ENCODE measurements at regions not wholly inside any gene's neighbourhood (a gene's known extent, or its start where the extent isn't known, plus 50 kb on each side); places are given as distances from the start of the nearest gene placed in this dataset.

DNA sequence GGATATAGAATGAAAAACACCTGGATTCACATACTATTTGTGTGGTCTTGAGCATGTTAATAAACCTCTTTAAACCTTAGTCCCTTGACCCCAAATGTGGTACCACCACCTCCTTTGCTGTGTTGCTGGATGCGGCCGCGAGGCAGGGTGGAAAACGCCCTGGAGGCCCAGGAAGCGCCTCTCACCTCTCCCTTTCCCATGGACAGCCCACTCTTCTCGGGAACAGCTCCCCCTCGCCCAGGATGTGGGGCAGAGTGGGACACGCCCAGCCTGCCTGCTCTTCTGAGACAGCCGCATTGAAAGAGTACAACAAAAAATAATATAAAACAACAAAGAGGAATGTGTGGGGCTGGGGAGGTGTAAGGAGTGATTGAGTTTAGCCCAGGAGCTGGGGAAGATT is 549.0 kb upstream of the ID2 start:
- no peak for TF ChIP-seq POLR2A (IDR thresholded peaks at IDR 0.05)
- no peak for TF ChIP-seq POLR2AphosphoS5 (IDR thresholded peaks at IDR 0.05)
- TF ChIP-seq, protein P1, sequence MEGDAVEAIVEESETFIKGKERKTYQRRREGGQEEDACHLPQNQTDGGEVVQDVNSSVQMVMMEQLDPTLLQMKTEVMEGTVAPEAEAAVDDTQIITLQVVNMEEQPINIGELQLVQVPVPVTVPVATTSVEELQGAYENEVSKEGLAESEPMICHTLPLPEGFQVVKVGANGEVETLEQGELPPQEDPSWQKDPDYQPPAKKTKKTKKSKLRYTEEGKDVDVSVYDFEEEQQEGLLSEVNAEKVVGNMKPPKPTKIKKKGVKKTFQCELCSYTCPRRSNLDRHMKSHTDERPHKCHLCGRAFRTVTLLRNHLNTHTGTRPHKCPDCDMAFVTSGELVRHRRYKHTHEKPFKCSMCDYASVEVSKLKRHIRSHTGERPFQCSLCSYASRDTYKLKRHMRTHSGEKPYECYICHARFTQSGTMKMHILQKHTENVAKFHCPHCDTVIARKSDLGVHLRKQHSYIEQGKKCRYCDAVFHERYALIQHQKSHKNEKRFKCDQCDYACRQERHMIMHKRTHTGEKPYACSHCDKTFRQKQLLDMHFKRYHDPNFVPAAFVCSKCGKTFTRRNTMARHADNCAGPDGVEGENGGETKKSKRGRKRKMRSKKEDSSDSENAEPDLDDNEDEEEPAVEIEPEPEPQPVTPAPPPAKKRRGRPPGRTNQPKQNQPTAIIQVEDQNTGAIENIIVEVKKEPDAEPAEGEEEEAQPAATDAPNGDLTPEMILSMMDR (IDR thresholded peaks at IDR 0.05): no peak
